Caco-2 (cell line): ENCODE measurements at regions not wholly inside any gene's neighbourhood (a gene's known extent, or its start where the extent isn't known, plus 50 kb on each side); places are given as distances from the start of the nearest gene placed in this dataset.

Experiments
- BruUV-seq: library from RNA; stranded (reverse); fragments of 400-500 nt; replicated peaks from 2 replicates; lab custom pipeline; 2021; lab: Mats Ljungman, UMichigan
- CTCF ChIA-PET: fragments of 300-600 bp; sonication (Branson Sonifier 250); formaldehyde crosslinking; loops from one replicate; lab custom pipeline; 2022; ENCODE audit warnings: antibody characterized with exemption; lab: Charles Lee
- POLR2A ChIA-PET: fragments of 300-600 bp; sonication (Branson Sonifier 250); formaldehyde crosslinking; loops from one replicate; lab custom pipeline; 2022; ENCODE audit warnings: antibody characterized with exemption; lab: Charles Lee
- DNase-seq, 2 experiments: peaks; one replicate each; pipeline versions ENCODE4 v3.0.0 to v3.0.0-alpha.2; 2020 to 2022
- H3K27me3 ChIP-seq: replicated peaks from 2 replicates; pipeline ENCODE4 v1.6.0; 2011; ENCODE audit warnings: low read length; ENCODE audit not compliant: control insufficient read depth, insufficient read depth
- H3K36me3 ChIP-seq: 2 replicates; pipeline ENCODE4 v1.5.1; 2011; ENCODE audit warnings: low read length; ENCODE audit not compliant: control insufficient read depth, insufficient read depth
- H3K4me1 ChIP-seq: fragments of 250-450 bp; sonication (Bioruptor Pico); 2 replicates; pipeline ENCODE4 v1.5.1; 2020; ENCODE audit warnings: mild to moderate bottlenecking
- H3K4me3 ChIP-seq: 2 replicates; pipeline ENCODE4 v1.5.1; 2011; ENCODE audit warnings: low read depth, mild to moderate bottlenecking, control low read depth, low read length
- H3K9me3 ChIP-seq: fragments of 250-450 bp; sonication (Bioruptor Pico); 2 replicates; pipeline ENCODE4 v1.5.1; 2020; ENCODE audit warnings: mild to moderate bottlenecking, moderate library complexity
- H3K27ac Mint-ChIP-seq: one replicate; pipeline ENCODE4 v1.8.0; 2022; ENCODE audit warnings: mixed read lengths; ENCODE audit not compliant: unreplicated experiment
- H3K27me3 Mint-ChIP-seq: one replicate; pipeline ENCODE4 v1.8.0; 2022; ENCODE audit warnings: mixed read lengths; ENCODE audit not compliant: insufficient read depth, unreplicated experiment
- H3K36me3 Mint-ChIP-seq: one replicate; pipeline ENCODE4 v1.8.0; 2022; ENCODE audit warnings: mild to moderate bottlenecking, mixed read lengths; ENCODE audit not compliant: insufficient read depth, unreplicated experiment
- H3K4me1 Mint-ChIP-seq: one replicate; pipeline ENCODE4 v1.8.0; 2022; ENCODE audit warnings: low read depth, mixed read lengths; ENCODE audit not compliant: unreplicated experiment
- H3K4me3 Mint-ChIP-seq: one replicate; pipeline ENCODE4 v1.8.0; 2022; ENCODE audit warnings: mild to moderate bottlenecking, moderate library complexity, mixed read lengths; ENCODE audit not compliant: unreplicated experiment
- H3K9me3 Mint-ChIP-seq: one replicate; pipeline ENCODE4 v1.8.0; 2022; ENCODE audit warnings: mixed read lengths; ENCODE audit not compliant: unreplicated experiment
- CTCF ChIP-seq, 2 experiments: fragments of 200-600 bp in 1 of 2; IDR thresholded peaks; 1 replicate in 1 of 2; 2 replicates in 1 of 2; pipeline versions ENCODE4 v1.5.1 to v1.8.0; 2011 to 2022; ENCODE audit warnings: antibody characterized with exemption in 1 of 2, control low read depth in 1 of 2, inconsistent platforms in 1 of 2, low read depth in 1 of 2, low read length in 1 of 2, mild to moderate bottlenecking in 1 of 2, moderate library complexity in 1 of 2; ENCODE audit not compliant: insufficient read depth in 1 of 2, severe bottlenecking in 1 of 2, unreplicated experiment in 1 of 2
- intact Hi-C: fragments of 100-400 bp; cut with micrococcal nuclease; formaldehyde crosslinking; loops from one replicate; pipeline ENCODE4 v1.10.0; 2022; ENCODE audit not compliant: unreplicated experiment

- peaks cover 35% of the 10 kb centered on the region for H3K27me3 Mint-ChIP-seq
- ChIA-PET POLR2A (no interaction called here), CTCF (no interaction called here)
- Histone ChIP-seq H3K4me1 (no peaks in the 10 kb centered on the region), H3K36me3 (no peaks in the 10 kb centered on the region), H3K9me3 (no peaks in the 10 kb centered on the region; the same call in 1 of the 2 replicates), H3K27me3 (no peaks in the 10 kb centered on the region), H3K4me3 (no peak overlapping the region)
- no peak overlapping the region for H3K27ac Mint-ChIP-seq
- no peaks in the 10 kb centered on the region for H3K4me1 Mint-ChIP-seq
- BruUV-seq: no TSS peak
- no peak for DNase-seq
- H3K36me3 Mint-ChIP-seq: no peaks in the 10 kb centered on the region
- no peaks in the 10 kb centered on the region for H3K9me3 Mint-ChIP-seq
- TF ChIP-seq CTCF (IDR thresholded peaks at IDR 0.05; ENCODE audit: insufficient read depth in 1 of 2, low read depth in 1 of 2, low read length in 1 of 2, severe bottlenecking in 1 of 2, unreplicated experiment in 1 of 2): no peak
- intact Hi-C loops: no loop called here
- no peak overlapping the region for H3K4me3 Mint-ChIP-seq
These were observed 261.8 kb upstream of the CLINT1 start for GRCh38 chr5:158120760-158121159.

GRCh38 chr5:158119961-158120723 lies 261.2 kb upstream of the CLINT1 start:
- Mint-ChIP-seq H3K9me3 (no peaks in the 10 kb centered on the region), H3K27me3 (peaks cover 32% of the 10 kb centered on the region), H3K36me3 (no peaks in the 10 kb centered on the region), H3K4me1 (no peaks in the 10 kb centered on the region), H3K4me3 (no peak overlapping the region), H3K27ac (no peak overlapping the region)
- no peak for DNase-seq
- Histone ChIP-seq H3K9me3 (no peaks in the 10 kb centered on the region), H3K27me3 (no peaks in the 10 kb centered on the region), H3K4me1 (no peaks in the 10 kb centered on the region), H3K4me3 (no peak overlapping the region), H3K36me3 (no peaks in the 10 kb centered on the region)
- BruUV-seq: no TSS peak
- intact Hi-C loops: no loop called here
- CTCF ChIA-PET: no interaction called here
- POLR2A ChIA-PET: no interaction called here
- no peak for TF ChIP-seq CTCF (IDR thresholded peaks at IDR 0.05; ENCODE audit: insufficient read depth in 1 of 2, low read depth in 1 of 2, low read length in 1 of 2, severe bottlenecking in 1 of 2, unreplicated experiment in 1 of 2)

GRCh38 chr5:158117467-158118160 lies 258.7 kb upstream of the CLINT1 start:
- H3K4me3 ChIP-seq: no peak overlapping the region
- ChIA-PET CTCF (no interaction called here), POLR2A (no interaction called here)
- no peaks in the 10 kb centered on the region for H3K9me3 ChIP-seq
- Mint-ChIP-seq H3K9me3 (no peaks in the 10 kb centered on the region), H3K27me3 (peaks cover 43% of the 10 kb centered on the region), H3K4me1 (no peaks in the 10 kb centered on the region), H3K4me3 (no peak overlapping the region), H3K27ac (no peak overlapping the region), H3K36me3 (no peaks in the 10 kb centered on the region)
- H3K27me3 ChIP-seq: no peaks in the 10 kb centered on the region
- BruUV-seq: no TSS peak
- H3K4me1 ChIP-seq: no peaks in the 10 kb centered on the region
- intact Hi-C loops: no loop called here
- TF ChIP-seq CTCF (IDR thresholded peaks at IDR 0.05; ENCODE audit: insufficient read depth in 1 of 2, low read depth in 1 of 2, low read length in 1 of 2, severe bottlenecking in 1 of 2, unreplicated experiment in 1 of 2): no peak
- no peak for DNase-seq
- H3K36me3 ChIP-seq: no peaks in the 10 kb centered on the region
